Breast epithelium (tissue), 3 donors: ENCODE measurements at regions not wholly inside any gene's neighbourhood (a gene's known extent, or its start where the extent isn't known, plus 50 kb on each side); places are given as distances from the start of the nearest gene placed in this dataset.

Experiments
- POLR2A ChIP-seq: fragments of 450-650 bp; IDR thresholded peaks from one replicate; pipeline ENCODE4 v1.6.1; 2016; ENCODE audit warnings: antibody characterized with exemption, mild to moderate bottlenecking, moderate library complexity
- TF ChIP-seq, protein P1 (sequence below), 3 donors: fragments of 450-650 bp; IDR thresholded peaks; one replicate each; pipeline ENCODE4 v1.5.1; 2016 to 2017; ENCODE audit warnings: antibody characterized with exemption in 3 of 3, mild to moderate bottlenecking in 3 of 3, moderate library complexity in 3 of 3

DNA sequence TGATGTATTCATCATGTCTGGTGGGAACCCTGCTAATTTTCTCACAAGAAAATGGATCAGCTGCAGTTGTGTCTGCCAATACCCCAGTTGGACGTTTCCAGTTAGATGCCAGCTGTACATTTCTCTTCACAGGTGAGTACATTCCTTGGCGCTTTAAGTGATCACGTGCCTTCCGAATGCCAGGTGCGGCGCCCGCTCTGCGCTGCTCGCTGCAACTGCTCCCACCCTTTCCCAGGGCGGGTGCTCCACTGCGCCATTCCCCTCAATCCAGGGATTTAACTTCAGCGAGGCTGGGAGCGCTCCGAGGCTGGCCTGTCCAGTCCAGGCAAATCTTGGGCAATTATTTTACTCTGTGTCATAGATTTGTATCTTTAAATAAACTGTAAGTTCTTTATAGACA, 225.0 kb upstream of the RAB6C start:
- TF ChIP-seq POLR2A, result no peak
- TF ChIP-seq, protein P1, sequence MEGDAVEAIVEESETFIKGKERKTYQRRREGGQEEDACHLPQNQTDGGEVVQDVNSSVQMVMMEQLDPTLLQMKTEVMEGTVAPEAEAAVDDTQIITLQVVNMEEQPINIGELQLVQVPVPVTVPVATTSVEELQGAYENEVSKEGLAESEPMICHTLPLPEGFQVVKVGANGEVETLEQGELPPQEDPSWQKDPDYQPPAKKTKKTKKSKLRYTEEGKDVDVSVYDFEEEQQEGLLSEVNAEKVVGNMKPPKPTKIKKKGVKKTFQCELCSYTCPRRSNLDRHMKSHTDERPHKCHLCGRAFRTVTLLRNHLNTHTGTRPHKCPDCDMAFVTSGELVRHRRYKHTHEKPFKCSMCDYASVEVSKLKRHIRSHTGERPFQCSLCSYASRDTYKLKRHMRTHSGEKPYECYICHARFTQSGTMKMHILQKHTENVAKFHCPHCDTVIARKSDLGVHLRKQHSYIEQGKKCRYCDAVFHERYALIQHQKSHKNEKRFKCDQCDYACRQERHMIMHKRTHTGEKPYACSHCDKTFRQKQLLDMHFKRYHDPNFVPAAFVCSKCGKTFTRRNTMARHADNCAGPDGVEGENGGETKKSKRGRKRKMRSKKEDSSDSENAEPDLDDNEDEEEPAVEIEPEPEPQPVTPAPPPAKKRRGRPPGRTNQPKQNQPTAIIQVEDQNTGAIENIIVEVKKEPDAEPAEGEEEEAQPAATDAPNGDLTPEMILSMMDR (IDR thresholded peaks at IDR 0.05), result no peak
